ENCODE measurements at regions not wholly inside any gene's neighbourhood (a gene's known extent, or its start where the extent isn't known, plus 50 kb on each side); places are given as distances from the start of the nearest gene placed in this dataset.

- H4K20me1 ChIP-seq (ENCODE audit: insufficient read depth): no peaks in the 10 kb centered on the region
- no peaks in the 10 kb centered on the region for H3K27me3 ChIP-seq (ENCODE audit: insufficient read depth, low read length)
- no peaks in the 10 kb centered on the region for H3K36me3 ChIP-seq (ENCODE audit: control insufficient read depth in 1 of 2, insufficient read depth in 2 of 2, low read length in 2 of 2)
- H3K9me3 ChIP-seq (ENCODE audit: control insufficient read depth in 1 of 2, insufficient read depth in 1 of 2, low read depth in 1 of 2, low read length in 2 of 2): no peaks in the 10 kb centered on the region
- no peak overlapping the region for H3K4me3 ChIP-seq (replicated peaks in 1 of 2; ENCODE audit: low read depth in 1 of 2, low read length in 2 of 2)
- H3K4me1 ChIP-seq (ENCODE audit: control insufficient read depth in 1 of 2, insufficient read depth in 2 of 2, low read length in 2 of 2): no peaks in the 10 kb centered on the region
- ATAC-seq (no peak), DNase-seq (ENCODE audit: low read depth, low spot score) (no peak)
- intact Hi-C loops (cut with micrococcal nuclease): no loop called here
- no peak overlapping the region for H3K27ac ChIP-seq (ENCODE audit: low read depth, low read length)
- TF ChIP-seq JUND (IDR thresholded peaks at IDR 0.05) (no peak), RAD21 (IDR thresholded peaks at IDR 0.05; ENCODE audit: low read depth) (no peak), YY1 (IDR thresholded peaks at IDR 0.05; ENCODE audit: extremely low read depth, insufficient replicate concordance, low read depth, low read length) (no peak), TCF7L2 (IDR thresholded peaks at IDR 0.05; ENCODE audit: borderline replicate concordance, extremely low read depth, insufficient read depth, insufficient read length) (no peak), ZFX (IDR thresholded peaks at IDR 0.05) (no peak), SRF (IDR thresholded peaks at IDR 0.05; ENCODE audit: low read depth) (no peak)
- no peaks in the 10 kb centered on the region for H3K79me2 ChIP-seq (ENCODE audit: insufficient read depth, low read length)
- H2AFZ ChIP-seq (ENCODE audit: low read depth, low read length, poor library complexity, severe bottlenecking): no peak overlapping the region
- H3K4me2 ChIP-seq (ENCODE audit: low read length): no peak overlapping the region
- ChIA-PET POLR2A (interaction anchor here (0.7 kb wide), 1 partner anchor 1280 kb away, joined by 3 read pairs; no protein-coding TSS in a partner anchor), CTCF (no interaction called here), RAD21 (ENCODE audit: low non-redundant PET in 1 of 2, low total read pairs in 2 of 2, uncharacterized antibody in 2 of 2, unreplicated experiment in 2 of 2) (no interaction called here)
- H3K9me2 ChIP-seq (ENCODE audit: insufficient read depth): no peaks in the 10 kb centered on the region
- BruUV-seq (replicated peaks): no TSS peak
- no peak overlapping the region for H3K9ac ChIP-seq (ENCODE audit: low read length)
Observed at GRCh38 chr6:154570505-154570904, 60.0 kb upstream of the CNKSR3 start.

DNA sequence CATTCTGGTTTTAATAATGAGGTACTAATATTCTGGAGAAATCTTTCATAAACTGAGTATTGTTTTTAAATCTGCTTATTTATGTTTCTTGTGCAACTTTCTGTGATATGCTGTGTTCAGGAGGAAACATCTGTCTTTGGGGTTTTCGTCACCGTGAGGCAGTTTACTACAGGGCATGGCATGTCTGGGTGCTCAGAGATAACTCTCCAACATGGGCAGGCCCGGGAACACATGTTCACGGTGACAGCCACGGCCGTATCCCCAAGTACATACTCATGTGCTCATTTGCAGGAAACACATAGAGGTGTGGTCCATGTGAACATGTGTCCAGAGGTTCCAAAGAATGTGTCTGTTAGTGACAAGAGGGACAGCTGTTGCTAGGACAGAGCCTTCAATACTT is 62.1 kb upstream of the CNKSR3 start:
- Histone ChIP-seq H3K4me1 (ENCODE audit: control insufficient read depth in 1 of 2, insufficient read depth in 2 of 2, low read length in 2 of 2) (no peaks in the 10 kb centered on the region), H3K36me3 (ENCODE audit: control insufficient read depth in 1 of 2, insufficient read depth in 2 of 2, low read length in 2 of 2) (no peaks in the 10 kb centered on the region), H3K9me3 (ENCODE audit: control insufficient read depth in 1 of 2, insufficient read depth in 1 of 2, low read depth in 1 of 2, low read length in 2 of 2) (no peaks in the 10 kb centered on the region), H3K27ac (ENCODE audit: low read depth, low read length) (no peak overlapping the region), H3K27me3 (ENCODE audit: insufficient read depth, low read length) (no peaks in the 10 kb centered on the region), H4K20me1 (ENCODE audit: insufficient read depth) (no peaks in the 10 kb centered on the region), H3K4me3 (replicated peaks in 1 of 2; ENCODE audit: low read depth in 1 of 2, low read length in 2 of 2) (no peak overlapping the region), H3K9ac (ENCODE audit: low read length) (no peak overlapping the region), H3K9me2 (ENCODE audit: insufficient read depth) (no peaks in the 10 kb centered on the region), H2AFZ (ENCODE audit: low read depth, low read length, poor library complexity, severe bottlenecking) (no peak overlapping the region), H3K79me2 (ENCODE audit: insufficient read depth, low read length) (no peaks in the 10 kb centered on the region), H3K4me2 (ENCODE audit: low read length) (no peak overlapping the region)
- ChIA-PET CTCF (no interaction called here), RAD21 (ENCODE audit: low non-redundant PET in 1 of 2, low total read pairs in 2 of 2, uncharacterized antibody in 2 of 2, unreplicated experiment in 2 of 2) (no interaction called here), POLR2A (no interaction called here)
- intact Hi-C loops (cut with micrococcal nuclease): no loop called here
- DNase-seq (ENCODE audit: low read depth, low spot score) (no peak), ATAC-seq (no peak)
- BruUV-seq (replicated peaks): no TSS peak
- no peak for TF ChIP-seq FOSL1 (IDR thresholded peaks at IDR 0.05; ENCODE audit: low read depth)
- TF ChIP-seq POLR2AphosphoS5 (IDR thresholded peaks at IDR 0.05; ENCODE audit: low read depth, low read length): no peak
- TF ChIP-seq EZH2 (IDR thresholded peaks at IDR 0.05): no peak
- no peak for TF ChIP-seq ZFX (IDR thresholded peaks at IDR 0.05)
